ENCODE measurements at regions not wholly inside any gene's neighbourhood (a gene's known extent, or its start where the extent isn't known, plus 50 kb on each side); places are given as distances from the start of the nearest gene placed in this dataset.

DNA sequence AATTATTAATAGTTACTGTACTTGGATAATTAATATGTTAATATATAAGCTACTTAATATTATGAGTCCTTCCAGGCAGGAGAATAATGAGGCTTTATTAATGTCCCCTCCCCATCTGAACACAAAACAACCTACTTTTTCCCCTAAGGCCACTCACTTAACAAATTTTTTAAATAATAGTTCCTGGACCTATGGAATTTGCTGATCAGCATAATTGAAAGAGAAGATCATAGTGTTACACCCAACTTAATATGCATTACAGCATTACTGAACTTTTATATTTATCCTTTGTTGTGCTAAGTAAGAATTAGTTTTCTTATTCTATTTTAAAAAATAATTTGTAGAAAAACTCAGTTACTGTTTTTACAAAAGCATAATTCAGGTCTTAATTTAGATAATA, 1537.7 kb upstream of the GOT2 start:
- no peaks in the 10 kb centered on the region for H3K4me1 ChIP-seq (ENCODE audit: control insufficient read depth, insufficient read depth, low read length, poor library complexity, severe bottlenecking)
- Mint-ChIP-seq H3K4me1 (no peaks in the 10 kb centered on the region), H3K27ac (no peak overlapping the region), H3K9me3 (peaks cover 0 to 37% (median 7%) of the 10 kb centered on the region in 7 donors), H3K36me3 (no peaks in the 10 kb centered on the region), H3K4me3 (no peak overlapping the region), H3K27me3 (no peaks in the 10 kb centered on the region)
- H3K27me3 ChIP-seq (ENCODE audit: control insufficient read depth, insufficient read depth, low read length): no peaks in the 10 kb centered on the region
- H3K27ac ChIP-seq (ENCODE audit: insufficient read depth, low read length, poor library complexity, severe bottlenecking): no peak overlapping the region
- H3K36me3 ChIP-seq (ENCODE audit: control insufficient read depth, insufficient read depth, low read length): no peaks in the 10 kb centered on the region
- peaks cover 0 to 9% of the 10 kb centered on the region in 2 experiments for H3K9me3 ChIP-seq (ENCODE audit: control insufficient read depth in 2 of 2, low read length in 2 of 2)
- H3K4me3 ChIP-seq (ENCODE audit: low read depth, low read length): no peak overlapping the region
- ATAC-seq (ENCODE audit: low read depth in 2 of 2) (no peak), DNase-seq (no peak)

DNA sequence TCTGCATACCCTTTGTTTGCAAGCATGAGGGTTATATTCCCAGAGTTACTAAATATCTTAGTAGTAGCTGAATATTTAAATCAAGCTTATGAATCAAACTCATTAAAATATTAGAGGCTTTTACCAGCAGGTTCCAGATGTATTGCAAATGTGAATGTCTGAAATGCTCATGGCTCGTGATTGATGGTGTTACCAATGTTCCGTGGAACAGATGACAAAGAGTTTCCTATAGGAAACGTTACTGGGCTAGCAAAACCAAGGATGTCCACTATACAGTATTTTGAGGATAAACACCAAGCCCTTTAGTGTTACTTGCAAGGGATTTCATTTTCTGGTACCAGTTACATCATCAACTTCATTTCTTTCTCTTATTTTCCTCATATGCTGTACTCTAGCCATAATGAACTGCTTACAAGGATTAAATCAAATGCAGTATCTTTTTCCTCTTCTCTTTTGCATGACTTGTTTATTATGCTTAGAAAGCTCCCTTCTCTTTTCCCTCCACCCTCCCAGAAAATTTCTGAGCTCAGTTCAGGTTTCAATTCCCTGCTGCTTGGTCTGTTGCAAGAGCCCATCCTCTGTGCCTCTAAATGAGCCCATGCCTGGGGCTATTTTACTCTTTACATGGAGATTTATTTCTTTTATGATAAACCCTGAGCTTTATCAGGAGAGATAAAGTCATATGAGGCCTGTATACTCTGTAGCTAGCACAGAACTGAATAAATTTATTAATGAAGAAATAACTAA, 1537.1 kb upstream of the GOT2 start:
- DNase-seq (no peak), ATAC-seq (ENCODE audit: low read depth in 2 of 2) (no peak)
- Histone ChIP-seq H3K27ac (ENCODE audit: insufficient read depth, low read length, poor library complexity, severe bottlenecking) (no peak overlapping the region), H3K9me3 (ENCODE audit: control insufficient read depth in 2 of 2, low read length in 2 of 2) (peaks cover 0 to 9% of the 10 kb centered on the region in 2 experiments), H3K4me3 (ENCODE audit: low read depth, low read length) (no peak overlapping the region), H3K4me1 (ENCODE audit: control insufficient read depth, insufficient read depth, low read length, poor library complexity, severe bottlenecking) (no peaks in the 10 kb centered on the region), H3K27me3 (ENCODE audit: control insufficient read depth, insufficient read depth, low read length) (no peaks in the 10 kb centered on the region), H3K36me3 (ENCODE audit: control insufficient read depth, insufficient read depth, low read length) (no peaks in the 10 kb centered on the region)
- Mint-ChIP-seq H3K27ac (no peak overlapping the region), H3K27me3 (no peaks in the 10 kb centered on the region), H3K4me1 (no peaks in the 10 kb centered on the region), H3K4me3 (no peak overlapping the region), H3K9me3 (peaks cover 3 to 38% (median 7%) of the 10 kb centered on the region in 7 donors), H3K36me3 (no peaks in the 10 kb centered on the region)

- no peak for DNase-seq
- ATAC-seq (ENCODE audit: low read depth in 2 of 2): no peak
- no peaks in the 10 kb centered on the region for H3K9me3 ChIP-seq (ENCODE audit: control insufficient read depth in 2 of 2, low read length in 2 of 2)
- H3K4me3 ChIP-seq (ENCODE audit: low read depth, low read length): no peak overlapping the region
- H3K9me3 Mint-ChIP-seq: peaks cover 0 to 41% (median 9%) of the 10 kb centered on the region in 7 donors
- no peaks in the 10 kb centered on the region for H3K36me3 ChIP-seq (ENCODE audit: control insufficient read depth, insufficient read depth, low read length)
- no peaks in the 10 kb centered on the region for H3K27me3 ChIP-seq (ENCODE audit: control insufficient read depth, insufficient read depth, low read length)
- H3K4me1 Mint-ChIP-seq: peaks cover 0 to 5% (median 0%) of the 10 kb centered on the region in 4 donors
- H3K4me1 ChIP-seq (ENCODE audit: control insufficient read depth, insufficient read depth, low read length, poor library complexity, severe bottlenecking): no peaks in the 10 kb centered on the region
- no peaks in the 10 kb centered on the region for H3K36me3 Mint-ChIP-seq
- H3K27ac ChIP-seq (ENCODE audit: insufficient read depth, low read length, poor library complexity, severe bottlenecking): no peak overlapping the region
- no peak overlapping the region for H3K27ac Mint-ChIP-seq
- H3K27me3 Mint-ChIP-seq: no peaks in the 10 kb centered on the region
- no peak overlapping the region for H3K4me3 Mint-ChIP-seq
These were observed 1527.3 kb upstream of the GOT2 start for GRCh38 chr16:60261425-60261824.

- no peak overlapping the region for H3K4me3 Mint-ChIP-seq
- H3K36me3 ChIP-seq (ENCODE audit: control insufficient read depth, insufficient read depth, low read length): no peaks in the 10 kb centered on the region
- peaks cover 0 to 6% of the 10 kb centered on the region in 2 experiments for H3K9me3 ChIP-seq (ENCODE audit: control insufficient read depth in 2 of 2, low read length in 2 of 2)
- H3K27me3 Mint-ChIP-seq: no peaks in the 10 kb centered on the region
- H3K27me3 ChIP-seq (ENCODE audit: control insufficient read depth, insufficient read depth, low read length): no peaks in the 10 kb centered on the region
- no peaks in the 10 kb centered on the region for H3K36me3 Mint-ChIP-seq
- no peak overlapping the region for H3K27ac Mint-ChIP-seq
- H3K4me1 ChIP-seq (ENCODE audit: control insufficient read depth, insufficient read depth, low read length, poor library complexity, severe bottlenecking): no peaks in the 10 kb centered on the region
- H3K27ac ChIP-seq (ENCODE audit: insufficient read depth, low read length, poor library complexity, severe bottlenecking): no peak overlapping the region
- DNase-seq (no peak), ATAC-seq (ENCODE audit: low read depth in 2 of 2) (no peak)
- H3K9me3 Mint-ChIP-seq: peaks cover 0 to 35% (median 8%) of the 10 kb centered on the region in 7 donors
- no peak overlapping the region for H3K4me3 ChIP-seq (ENCODE audit: low read depth, low read length)
- H3K4me1 Mint-ChIP-seq: peaks cover 0 to 5% (median 0%) of the 10 kb centered on the region in 4 donors
These were observed 1525.8 kb upstream of the GOT2 start for GRCh38 chr16:60259956-60260355.

GRCh38 chr16:60246086-60246485, 1512.0 kb upstream of the GOT2 start:
- ATAC-seq (ENCODE audit: low read depth in 2 of 2): no peak
- H3K4me1 ChIP-seq (ENCODE audit: control insufficient read depth, insufficient read depth, low read length, poor library complexity, severe bottlenecking): no peaks in the 10 kb centered on the region
- H3K27me3 Mint-ChIP-seq: no peaks in the 10 kb centered on the region
- H3K27ac ChIP-seq (ENCODE audit: insufficient read depth, low read length, poor library complexity, severe bottlenecking): no peak overlapping the region
- H3K36me3 Mint-ChIP-seq: no peaks in the 10 kb centered on the region
- no peak overlapping the region for H3K27ac Mint-ChIP-seq
- peaks cover 0 to 22% (median 9%) of the 10 kb centered on the region in 7 donors for H3K9me3 Mint-ChIP-seq
- no peak overlapping the region for H3K4me3 ChIP-seq (ENCODE audit: low read depth, low read length)
- peaks cover 3 to 6% of the 10 kb centered on the region in 2 experiments for H3K9me3 ChIP-seq (ENCODE audit: control insufficient read depth in 2 of 2, low read length in 2 of 2)
- no peak overlapping the region for H3K4me3 Mint-ChIP-seq
- no peak for DNase-seq
- H3K27me3 ChIP-seq (ENCODE audit: control insufficient read depth, insufficient read depth, low read length): no peaks in the 10 kb centered on the region
- H3K4me1 Mint-ChIP-seq: no peaks in the 10 kb centered on the region
- no peaks in the 10 kb centered on the region for H3K36me3 ChIP-seq (ENCODE audit: control insufficient read depth, insufficient read depth, low read length)

DNA sequence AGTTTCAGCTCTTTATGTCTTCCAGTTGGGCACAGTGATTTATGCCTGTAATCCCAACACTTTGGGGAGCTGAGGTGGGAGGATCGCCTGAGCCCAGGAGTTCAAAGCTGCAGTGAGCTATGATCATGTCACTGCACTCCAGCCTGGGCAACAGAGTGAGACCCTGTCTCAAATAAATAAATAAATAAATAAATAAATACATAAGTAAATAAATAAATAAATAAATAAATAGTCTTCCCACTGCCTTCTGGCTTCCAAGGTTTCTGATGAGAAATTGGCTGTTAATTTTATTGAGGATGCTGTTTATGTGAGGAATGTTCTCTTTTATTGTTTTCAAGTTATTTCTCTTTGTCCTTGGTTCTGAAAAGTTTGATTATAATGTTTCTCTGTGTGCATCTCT, 1507.6 kb upstream of the GOT2 start:
- Histone ChIP-seq H3K27ac (ENCODE audit: insufficient read depth, low read length, poor library complexity, severe bottlenecking) (no peak overlapping the region), H3K27me3 (ENCODE audit: control insufficient read depth, insufficient read depth, low read length) (no peaks in the 10 kb centered on the region), H3K4me3 (ENCODE audit: low read depth, low read length) (no peak overlapping the region), H3K4me1 (ENCODE audit: control insufficient read depth, insufficient read depth, low read length, poor library complexity, severe bottlenecking) (no peaks in the 10 kb centered on the region), H3K36me3 (ENCODE audit: control insufficient read depth, insufficient read depth, low read length) (no peaks in the 10 kb centered on the region), H3K9me3 (ENCODE audit: control insufficient read depth in 2 of 2, low read length in 2 of 2) (peaks cover 0 to 2% of the 10 kb centered on the region in 2 experiments)
- no peaks in the 10 kb centered on the region for H3K4me1 Mint-ChIP-seq
- H3K27me3 Mint-ChIP-seq: no peaks in the 10 kb centered on the region
- peaks cover 0 to 21% (median 17%) of the 10 kb centered on the region in 7 donors for H3K9me3 Mint-ChIP-seq
- no peak for DNase-seq
- H3K36me3 Mint-ChIP-seq: no peaks in the 10 kb centered on the region
- H3K4me3 Mint-ChIP-seq: no peak overlapping the region
- ATAC-seq (ENCODE audit: low read depth in 2 of 2): no peak
- H3K27ac Mint-ChIP-seq: no peak overlapping the region

DNA sequence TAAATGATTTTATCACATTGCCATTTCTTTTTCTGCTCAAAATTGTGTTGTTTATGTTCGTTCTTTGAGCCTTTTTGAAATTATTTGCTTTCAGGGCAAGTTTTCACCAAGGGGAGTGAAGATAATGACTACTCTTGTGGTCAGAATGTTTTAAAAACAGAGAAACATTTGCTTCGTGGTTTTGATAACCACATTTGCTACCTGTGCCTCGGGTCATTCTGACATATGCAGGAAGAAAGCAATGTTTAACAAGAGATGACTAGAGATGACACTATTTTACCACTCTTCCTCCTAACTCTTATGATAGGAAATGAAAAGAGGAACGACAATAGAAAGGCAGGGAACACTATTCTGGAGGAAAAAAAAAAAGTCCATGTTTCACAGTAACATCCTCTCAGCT, 1496.5 kb upstream of the GOT2 start:
- peaks cover 0 to 33% (median 5%) of the 10 kb centered on the region in 7 donors for H3K9me3 Mint-ChIP-seq
- Histone ChIP-seq H3K36me3 (ENCODE audit: control insufficient read depth, insufficient read depth, low read length) (no peaks in the 10 kb centered on the region), H3K4me1 (ENCODE audit: control insufficient read depth, insufficient read depth, low read length, poor library complexity, severe bottlenecking) (no peaks in the 10 kb centered on the region), H3K9me3 (ENCODE audit: control insufficient read depth in 2 of 2, low read length in 2 of 2) (peaks cover 5 to 24% of the 10 kb centered on the region in 2 experiments), H3K27me3 (ENCODE audit: control insufficient read depth, insufficient read depth, low read length) (no peaks in the 10 kb centered on the region), H3K27ac (ENCODE audit: insufficient read depth, low read length, poor library complexity, severe bottlenecking) (no peak overlapping the region), H3K4me3 (ENCODE audit: low read depth, low read length) (no peak overlapping the region)
- no peak overlapping the region for H3K4me3 Mint-ChIP-seq
- peaks cover 0 to 2% (median 0%) of the 10 kb centered on the region in 4 donors for H3K4me1 Mint-ChIP-seq
- ATAC-seq (ENCODE audit: low read depth in 2 of 2) (no peak), DNase-seq (no peak)
- H3K27me3 Mint-ChIP-seq: no peaks in the 10 kb centered on the region
- no peak overlapping the region for H3K27ac Mint-ChIP-seq
- H3K36me3 Mint-ChIP-seq: no peaks in the 10 kb centered on the region

GRCh38 chr16:60225541-60225940, 1491.4 kb upstream of the GOT2 start:
- no peaks in the 10 kb centered on the region for H3K27me3 Mint-ChIP-seq
- H3K4me1 Mint-ChIP-seq: no peaks in the 10 kb centered on the region
- peaks cover 0 to 17% (median 6%) of the 10 kb centered on the region in 7 donors for H3K9me3 Mint-ChIP-seq

More at GRCh38 chr16:60225541-60225940, 1491.4 kb upstream of the GOT2 start:
- Histone ChIP-seq H3K36me3 (ENCODE audit: control insufficient read depth, insufficient read depth, low read length) (no peaks in the 10 kb centered on the region), H3K9me3 (ENCODE audit: control insufficient read depth in 2 of 2, low read length in 2 of 2) (peaks cover 3 to 4% of the 10 kb centered on the region in 2 experiments), H3K4me3 (ENCODE audit: low read depth, low read length) (no peak overlapping the region), H3K27ac (ENCODE audit: insufficient read depth, low read length, poor library complexity, severe bottlenecking) (no peak overlapping the region), H3K27me3 (ENCODE audit: control insufficient read depth, insufficient read depth, low read length) (no peaks in the 10 kb centered on the region), H3K4me1 (ENCODE audit: control insufficient read depth, insufficient read depth, low read length, poor library complexity, severe bottlenecking) (no peaks in the 10 kb centered on the region)
- no peaks in the 10 kb centered on the region for H3K36me3 Mint-ChIP-seq
- no peak overlapping the region for H3K4me3 Mint-ChIP-seq
- ATAC-seq (ENCODE audit: low read depth in 2 of 2) (no peak), DNase-seq (no peak)
- no peak overlapping the region for H3K27ac Mint-ChIP-seq

All from CD4-positive, CD25-positive, alpha-beta regulatory T cell (primary cell).